Adrenal gland (tissue), 5 donors: ENCODE measurements at regions not wholly inside any gene's neighbourhood (a gene's known extent, or its start where the extent isn't known, plus 50 kb on each side); places are given as distances from the start of the nearest gene placed in this dataset.

Source experiments
- POLR2A ChIP-seq, 2 donors: fragments of 450-650 bp; IDR thresholded peaks; one replicate each; pipeline ENCODE4 v1.6.1; 2017; ENCODE audit warnings: antibody characterized with exemption in 2 of 2, mild to moderate bottlenecking in 2 of 2, moderate library complexity in 1 of 2
- TF ChIP-seq, protein P1 (sequence below), 6 experiments: fragments of 450-650 bp in 4 of 6; fragments of 200-600 bp in 2 of 6; sonication (generic) in 1 of 6; IDR thresholded peaks; 1 replicate in 5 of 6; 2 replicates in 1 of 6; pipeline versions ENCODE4 v1.5.1 to v1.8.0; 2016 to 2021; ENCODE audit warnings: antibody characterized with exemption in 6 of 6, mild to moderate bottlenecking in 2 of 6, moderate library complexity in 1 of 6
- donor health status: DM: no; HTN: no; CAD: no.

GRCh38 chr12:30519535-30519934 is 176.1 kb downstream of the IPO8 start:
- TF ChIP-seq, protein P1, sequence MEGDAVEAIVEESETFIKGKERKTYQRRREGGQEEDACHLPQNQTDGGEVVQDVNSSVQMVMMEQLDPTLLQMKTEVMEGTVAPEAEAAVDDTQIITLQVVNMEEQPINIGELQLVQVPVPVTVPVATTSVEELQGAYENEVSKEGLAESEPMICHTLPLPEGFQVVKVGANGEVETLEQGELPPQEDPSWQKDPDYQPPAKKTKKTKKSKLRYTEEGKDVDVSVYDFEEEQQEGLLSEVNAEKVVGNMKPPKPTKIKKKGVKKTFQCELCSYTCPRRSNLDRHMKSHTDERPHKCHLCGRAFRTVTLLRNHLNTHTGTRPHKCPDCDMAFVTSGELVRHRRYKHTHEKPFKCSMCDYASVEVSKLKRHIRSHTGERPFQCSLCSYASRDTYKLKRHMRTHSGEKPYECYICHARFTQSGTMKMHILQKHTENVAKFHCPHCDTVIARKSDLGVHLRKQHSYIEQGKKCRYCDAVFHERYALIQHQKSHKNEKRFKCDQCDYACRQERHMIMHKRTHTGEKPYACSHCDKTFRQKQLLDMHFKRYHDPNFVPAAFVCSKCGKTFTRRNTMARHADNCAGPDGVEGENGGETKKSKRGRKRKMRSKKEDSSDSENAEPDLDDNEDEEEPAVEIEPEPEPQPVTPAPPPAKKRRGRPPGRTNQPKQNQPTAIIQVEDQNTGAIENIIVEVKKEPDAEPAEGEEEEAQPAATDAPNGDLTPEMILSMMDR (IDR thresholded peaks at IDR 0.05), result no peak
- no peak for TF ChIP-seq POLR2A (IDR thresholded peaks at IDR 0.05)
